Activated T-helper 1 cell treated with anti-CD3 and anti-CD28 coated beads, Interleukin-12 subunit alpha, Interleukin-12 subunit beta, Interleukin-2, Interleukin-4 antibody, amounts not matched to agents 30 ng/mL and 10 ng/mL and 1 ng/mL, durations not matched to agents 14 hours and 24 hours and 36 hours (primary cell): ENCODE measurements at regions not wholly inside any gene's neighbourhood (a gene's known extent, or its start where the extent isn't known, plus 50 kb on each side); places are given as distances from the start of the nearest gene placed in this dataset.
"Not testable (repeated sequence)": the region's sequence is repeated elsewhere in the genome, so short reads cannot be mapped to it uniquely, and the experiment has no call there.

Source experiments
- DNase-seq: peaks from one replicate; pipeline ENCODE4 v3.0.0; 2021; ENCODE audit warnings: low spot score
- H3K27ac Mint-ChIP-seq: one replicate; pipeline ENCODE4 v1.8.0; 2021; ENCODE audit warnings: mild to moderate bottlenecking, mixed read lengths
- H3K27me3 Mint-ChIP-seq: one replicate; pipeline ENCODE4 v1.8.0; 2022; ENCODE audit warnings: mild to moderate bottlenecking, moderate library complexity, mixed read lengths; ENCODE audit not compliant: insufficient read depth
- H3K36me3 Mint-ChIP-seq: one replicate; pipeline ENCODE4 v1.8.0; 2021; ENCODE audit warnings: low read depth, mixed read lengths
- H3K4me1 Mint-ChIP-seq: one replicate; pipeline ENCODE4 v1.8.0; 2021; ENCODE audit warnings: low read depth, mixed read lengths
- H3K4me3 Mint-ChIP-seq: one replicate; pipeline ENCODE4 v1.8.0; 2021; ENCODE audit warnings: mild to moderate bottlenecking, moderate library complexity, mixed read lengths
- H3K9me3 Mint-ChIP-seq: one replicate; pipeline ENCODE4 v1.8.0; 2021; ENCODE audit warnings: mixed read lengths
- intact Hi-C: fragments of 100-400 bp; cut with micrococcal nuclease; formaldehyde crosslinking; loops from one replicate; pipeline ENCODE4 v1.15.1; 2024

GRCh38 chr14:105678996-105679958 lies 152.9 kb downstream of the TMEM121 start:
- DNase-seq, H3K4me3 Mint-ChIP-seq, intact Hi-C loops, H3K36me3 Mint-ChIP-seq, H3K9me3 Mint-ChIP-seq, H3K27ac Mint-ChIP-seq, H3K4me1 Mint-ChIP-seq, H3K27me3 Mint-ChIP-seq: not testable (repeated sequence)

GRCh38 chr14:105679959-105680735 lies 153.8 kb downstream of the TMEM121 start:
- H3K9me3 Mint-ChIP-seq, H3K4me1 Mint-ChIP-seq, H3K27me3 Mint-ChIP-seq, H3K36me3 Mint-ChIP-seq, H3K27ac Mint-ChIP-seq, H3K4me3 Mint-ChIP-seq, intact Hi-C loops, DNase-seq: not testable (repeated sequence)

GRCh38 chr14:105680736-105681098 lies 154.3 kb downstream of the TMEM121 start:
- H3K9me3 Mint-ChIP-seq, H3K4me3 Mint-ChIP-seq, H3K36me3 Mint-ChIP-seq, H3K4me1 Mint-ChIP-seq, H3K27ac Mint-ChIP-seq, H3K27me3 Mint-ChIP-seq, DNase-seq, intact Hi-C loops: not testable (repeated sequence)

- H3K4me3 Mint-ChIP-seq, H3K27me3 Mint-ChIP-seq, H3K36me3 Mint-ChIP-seq, intact Hi-C loops, DNase-seq, H3K9me3 Mint-ChIP-seq, H3K4me1 Mint-ChIP-seq, H3K27ac Mint-ChIP-seq: not testable (repeated sequence)
Observed at GRCh38 chr14:105681606-105682185, 155.3 kb downstream of the TMEM121 start.

GRCh38 chr14:105682442-105682841 lies 156.1 kb downstream of the TMEM121 start:
- H3K27ac Mint-ChIP-seq, H3K27me3 Mint-ChIP-seq, H3K36me3 Mint-ChIP-seq, intact Hi-C loops, H3K9me3 Mint-ChIP-seq, DNase-seq, H3K4me1 Mint-ChIP-seq, H3K4me3 Mint-ChIP-seq: not testable (repeated sequence)

GRCh38 chr14:105682956-105683570 lies 156.7 kb downstream of the TMEM121 start:
- Mint-ChIP-seq H3K4me1 (no peaks in the 10 kb centered on the region), H3K36me3 (no peaks in the 10 kb centered on the region), H3K9me3 (peaks cover 7% of the 10 kb centered on the region), H3K27me3 (peaks cover 3% of the 10 kb centered on the region), H3K27ac (no peak overlapping the region), H3K4me3 (no peak overlapping the region)
- intact Hi-C loops, result no loop called here
- DNase-seq, result no peak

GRCh38 chr14:105684056-105684455 lies 157.7 kb downstream of the TMEM121 start:
- H3K9me3 Mint-ChIP-seq, DNase-seq: not testable (repeated sequence)

GRCh38 chr14:105684597-105684996 lies 158.2 kb downstream of the TMEM121 start:
- peak overlapping the region; percentile 4 for H3K27ac Mint-ChIP-seq
- H3K4me3 Mint-ChIP-seq, DNase-seq: not testable (repeated sequence)

More at GRCh38 chr14:105684056-105684455, 157.7 kb downstream of the TMEM121 start:
- H3K4me3 Mint-ChIP-seq, H3K4me1 Mint-ChIP-seq, intact Hi-C loops, H3K36me3 Mint-ChIP-seq, H3K27me3 Mint-ChIP-seq, H3K27ac Mint-ChIP-seq: not testable (repeated sequence)

GRCh38 chr14:105685003-105685402 lies 158.6 kb downstream of the TMEM121 start:
- Mint-ChIP-seq H3K36me3 (no peaks in the 10 kb centered on the region), H3K27ac (peak overlapping the region; percentile 4), H3K4me3 (no peak overlapping the region), H3K9me3 (peaks cover 12% of the 10 kb centered on the region), H3K4me1 (no peaks in the 10 kb centered on the region), H3K27me3 (no peaks in the 10 kb centered on the region)
- intact Hi-C loops, result no loop called here
- DNase-seq, result no peak

More at GRCh38 chr14:105684597-105684996, 158.2 kb downstream of the TMEM121 start:
- H3K4me1 Mint-ChIP-seq, intact Hi-C loops, H3K27me3 Mint-ChIP-seq, H3K36me3 Mint-ChIP-seq, H3K9me3 Mint-ChIP-seq: not testable (repeated sequence)

GRCh38 chr14:105685605-105686004 lies 159.2 kb downstream of the TMEM121 start:
- H3K9me3 Mint-ChIP-seq, result peaks cover 18% of the 10 kb centered on the region
- H3K27me3 Mint-ChIP-seq, H3K27ac Mint-ChIP-seq, H3K36me3 Mint-ChIP-seq, DNase-seq, H3K4me1 Mint-ChIP-seq, H3K4me3 Mint-ChIP-seq, intact Hi-C loops: not testable (repeated sequence)

GRCh38 chr14:105686050-105686449 lies 159.7 kb downstream of the TMEM121 start:
- H3K27me3 Mint-ChIP-seq, DNase-seq, H3K27ac Mint-ChIP-seq, H3K4me3 Mint-ChIP-seq, H3K4me1 Mint-ChIP-seq, H3K36me3 Mint-ChIP-seq, intact Hi-C loops: not testable (repeated sequence)
- peaks cover 23% of the 10 kb centered on the region for H3K9me3 Mint-ChIP-seq

GRCh38 chr14:105686462-105687170 lies 160.2 kb downstream of the TMEM121 start:
- H3K9me3 Mint-ChIP-seq, result peaks cover 23% of the 10 kb centered on the region
- H3K4me3 Mint-ChIP-seq, H3K27ac Mint-ChIP-seq, intact Hi-C loops, H3K27me3 Mint-ChIP-seq, H3K4me1 Mint-ChIP-seq, DNase-seq, H3K36me3 Mint-ChIP-seq: not testable (repeated sequence)
